HG02610 (cell line): ENCODE measurements at regions not wholly inside any gene's neighbourhood (a gene's known extent, or its start where the extent isn't known, plus 50 kb on each side); places are given as distances from the start of the nearest gene placed in this dataset.

ENCODE experiments used
- ATAC-seq: cut with Tn5 transposase; IDR thresholded peaks from one replicate; pipeline ENCODE4 v1.9.1; 2021; ENCODE audit warnings: mild to moderate bottlenecking, moderate library complexity; ENCODE audit not compliant: unreplicated experiment

DNA sequence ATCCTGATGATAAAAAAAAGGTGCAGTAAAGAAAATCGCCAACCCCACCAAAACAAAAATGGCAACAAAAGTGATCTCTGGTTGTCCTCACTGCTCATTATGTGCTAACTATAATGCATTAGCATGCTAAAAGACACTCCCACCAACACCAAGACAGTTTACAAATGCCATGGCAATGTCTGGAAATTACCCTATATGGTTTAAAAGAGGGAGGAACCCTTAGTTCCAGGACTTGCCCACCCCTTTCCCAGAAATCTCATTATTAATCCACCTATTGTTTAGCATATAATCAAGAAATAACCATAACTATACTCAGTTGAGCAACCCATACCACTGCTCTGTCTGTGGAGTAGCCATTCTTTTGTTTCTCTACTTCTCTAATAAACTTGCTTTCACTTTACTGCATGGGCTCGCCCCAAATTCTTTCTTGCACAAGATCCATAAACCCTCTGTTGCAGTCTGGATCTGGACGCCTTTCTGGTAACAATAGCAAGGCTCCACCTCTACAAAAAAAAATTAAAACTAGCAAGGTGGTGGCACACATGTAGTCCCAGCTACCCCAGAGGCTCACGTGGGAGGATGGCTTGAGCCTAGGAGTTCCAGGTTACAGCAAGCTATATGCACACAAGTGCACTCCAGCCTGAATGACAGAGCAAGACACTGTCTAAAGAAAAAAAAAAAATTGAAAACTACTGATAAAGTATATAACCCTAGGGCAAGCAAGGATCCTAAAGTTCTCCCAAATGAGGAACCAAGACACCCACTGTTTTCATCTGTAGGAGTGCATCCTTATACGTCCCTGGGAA, 278.8 kb upstream of the JARID2 start:
- no peak for ATAC-seq

- ATAC-seq: no peak
These were observed 277.7 kb upstream of the JARID2 start for GRCh38 chr6:14968056-14968637.

GRCh38 chr6:14969126-14969525, 276.7 kb upstream of the JARID2 start:
- no peak for ATAC-seq

DNA sequence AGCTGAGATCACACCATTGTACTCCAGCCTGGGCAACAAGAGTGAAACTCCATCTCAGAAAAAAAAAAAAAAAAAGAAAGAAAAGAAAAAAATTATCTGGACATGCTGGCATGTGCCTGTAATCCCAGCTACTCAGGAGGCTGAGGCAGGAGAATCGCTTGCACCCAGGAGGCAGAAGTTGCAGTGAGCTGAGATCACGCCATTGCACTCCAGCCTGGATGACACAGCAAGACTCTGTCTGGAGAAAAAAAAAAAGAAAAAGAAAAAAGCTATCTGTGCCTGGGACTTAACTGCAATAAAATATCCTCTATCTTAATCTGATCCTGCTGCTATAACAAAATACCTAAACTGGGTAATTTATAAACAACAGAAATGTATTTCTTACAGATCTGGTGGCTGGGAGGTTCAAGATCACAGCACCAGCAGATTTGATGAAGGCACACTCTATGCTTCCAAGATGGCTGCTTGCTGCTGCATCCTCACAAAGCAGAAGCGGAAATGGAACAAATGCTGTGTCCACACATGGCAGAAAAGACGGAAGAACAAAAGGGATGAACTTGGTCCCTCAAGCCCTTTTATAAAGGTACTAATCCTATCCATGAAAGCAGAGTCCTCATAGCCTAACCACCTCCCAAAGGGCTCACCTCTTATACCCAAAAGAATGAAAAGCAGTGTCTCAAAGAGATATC, 273.3 kb upstream of the JARID2 start:
- ATAC-seq: no peak

DNA sequence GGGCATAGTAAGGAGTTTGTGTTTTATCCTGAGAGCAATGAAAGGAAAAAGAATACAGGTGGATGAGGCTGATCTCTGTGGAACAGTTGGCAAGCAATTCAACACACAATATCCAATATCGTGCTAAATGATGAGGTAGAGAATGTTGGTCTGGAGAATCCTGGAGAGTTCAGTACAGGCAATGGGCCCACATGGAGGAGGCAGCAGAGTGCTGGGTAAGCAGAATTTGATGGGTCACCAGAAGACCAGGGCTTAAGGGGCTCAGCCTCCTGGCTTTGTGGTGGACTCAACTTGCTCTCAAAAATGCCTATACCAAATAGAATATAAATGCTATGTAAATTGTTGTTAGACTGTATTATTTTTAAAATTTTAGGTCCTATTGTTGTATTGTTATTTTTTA, 271.5 kb upstream of the JARID2 start:
- no peak for ATAC-seq

DNA sequence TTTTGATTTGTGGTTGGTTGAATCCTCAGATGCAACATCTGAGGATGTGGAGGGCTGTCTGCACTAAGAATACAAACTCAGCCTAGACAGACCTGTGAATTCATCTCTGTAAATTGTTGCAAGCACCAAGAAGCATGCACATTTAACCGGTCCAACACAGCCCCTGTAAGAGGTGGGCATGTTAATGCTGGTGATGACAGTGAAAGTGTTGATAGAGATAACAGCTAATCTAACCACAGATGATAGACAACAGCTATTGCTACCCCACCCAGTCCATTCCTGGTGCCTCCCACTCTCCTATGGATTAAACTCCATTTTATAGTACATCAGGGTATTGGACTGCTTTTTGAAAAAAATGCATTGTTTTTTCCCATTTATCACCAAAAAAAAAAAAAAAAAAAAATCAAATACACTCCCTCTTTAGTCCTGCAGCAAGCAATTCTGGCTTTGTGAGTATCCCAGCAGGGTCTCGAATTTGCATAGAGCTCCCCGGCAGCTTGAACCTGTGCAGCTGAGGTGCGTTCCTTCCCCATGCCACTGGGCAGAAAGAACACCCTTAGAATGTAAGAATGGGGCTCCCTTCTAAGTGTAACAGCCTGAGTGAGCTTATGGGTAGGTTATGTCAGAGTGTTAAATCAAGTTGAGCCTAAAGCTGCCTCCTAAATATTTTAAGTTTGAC, 270.9 kb upstream of the JARID2 start:
- ATAC-seq: no peak

DNA sequence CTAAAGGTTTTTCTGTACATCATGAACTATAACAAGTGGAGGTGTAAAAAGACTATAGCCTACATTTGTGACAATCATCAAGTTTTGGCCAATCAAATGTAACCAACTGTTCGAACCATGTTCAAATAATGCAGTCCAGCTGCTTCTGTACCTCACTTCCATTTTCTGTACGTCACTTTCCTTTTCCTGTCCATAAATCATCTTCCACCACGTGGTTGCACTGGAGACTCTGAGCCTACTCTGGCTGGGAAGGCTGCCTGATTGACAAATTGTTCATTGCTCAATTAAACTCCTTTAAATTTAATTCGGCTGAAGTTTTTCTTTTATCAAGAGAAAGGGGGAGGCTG, 270.4 kb upstream of the JARID2 start:
- no peak for ATAC-seq

- no peak for ATAC-seq
These were observed 268.0 kb upstream of the JARID2 start for GRCh38 chr6:14977747-14978382.

GRCh38 chr6:14981960-14982359, 263.9 kb upstream of the JARID2 start:
- ATAC-seq: no peak

DNA sequence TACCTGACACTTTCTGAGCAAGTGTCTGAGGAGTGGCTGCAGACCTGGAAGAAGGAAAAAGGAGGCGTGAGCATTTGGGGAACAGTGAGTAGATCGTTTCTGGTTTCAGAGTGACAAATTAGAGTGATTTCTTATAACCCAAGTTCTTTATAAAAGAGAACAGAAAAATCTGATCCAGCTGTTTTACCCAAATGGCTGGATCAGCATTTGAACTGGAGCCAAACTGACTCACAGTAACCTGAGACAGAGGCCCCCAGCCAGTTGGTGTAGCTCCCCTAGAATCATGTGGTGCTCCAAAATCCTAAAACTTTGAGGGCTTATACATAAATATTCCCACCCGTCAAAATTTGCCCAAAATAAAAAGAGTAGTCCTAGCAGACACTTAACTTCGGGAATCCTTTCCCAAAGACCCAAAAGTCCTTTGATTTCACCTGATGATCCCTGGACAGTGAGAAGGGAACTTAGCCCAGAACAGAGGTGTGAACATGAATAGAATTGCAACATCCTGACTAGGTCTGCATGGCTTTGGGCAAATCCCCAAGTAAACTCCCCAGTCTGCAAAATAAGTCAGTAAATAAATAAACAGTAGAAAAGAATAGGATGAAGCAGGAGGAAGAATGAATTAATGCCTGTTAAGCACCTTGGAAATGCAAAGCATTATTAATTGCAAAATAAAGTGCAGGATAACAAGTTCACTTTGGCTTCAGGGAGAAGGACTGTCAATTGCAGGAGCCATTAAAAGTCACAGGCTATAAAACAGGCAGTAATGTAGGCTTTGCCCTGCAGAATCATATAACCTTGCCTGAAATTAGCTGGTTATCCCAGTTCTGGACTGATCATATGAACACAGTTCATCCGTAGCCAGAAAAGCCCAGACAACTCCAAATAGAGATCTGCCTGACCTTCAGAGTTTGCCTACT, 262.0 kb upstream of the JARID2 start:
- ATAC-seq: no peak

DNA sequence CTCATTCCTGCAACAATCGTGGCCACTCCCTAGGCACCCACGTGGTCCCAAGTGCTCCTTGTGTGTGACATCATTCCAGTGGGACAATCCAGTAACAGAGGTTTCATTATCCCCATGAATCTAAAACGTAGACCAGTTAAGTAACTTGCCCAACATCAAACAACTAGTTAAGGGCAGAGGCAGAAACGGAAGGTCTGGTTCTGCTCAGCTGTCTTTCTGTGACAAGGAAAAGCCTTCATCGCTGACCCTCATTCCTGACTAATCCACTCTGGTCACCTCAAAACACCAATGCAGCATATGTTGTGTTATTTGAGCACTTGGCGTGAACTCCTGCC, 261.4 kb upstream of the JARID2 start:
- no peak for ATAC-seq

GRCh38 chr6:14985366-14985765, 260.5 kb upstream of the JARID2 start:
- no peak for ATAC-seq

- no peak for ATAC-seq
These were observed 259.5 kb upstream of the JARID2 start for GRCh38 chr6:14986370-14986769.

DNA sequence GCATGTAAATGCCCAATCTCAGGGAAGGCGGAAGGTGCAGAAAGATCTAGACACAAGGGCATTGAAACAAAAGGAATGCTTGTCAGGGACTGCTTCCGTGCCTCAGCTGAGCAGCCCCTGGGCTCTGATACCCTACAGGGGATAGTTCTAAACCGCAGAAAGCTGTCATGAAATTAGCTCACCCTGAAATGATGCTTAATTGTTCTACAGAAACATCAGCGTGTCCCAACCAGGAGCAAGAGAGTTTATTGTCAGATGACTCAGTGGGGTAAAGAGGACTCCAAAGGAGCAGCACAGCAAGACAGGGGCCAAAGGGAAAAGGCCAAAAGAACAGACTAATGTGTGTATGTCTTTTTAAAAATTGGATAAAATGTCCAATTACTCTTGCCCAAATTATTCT, 258.4 kb upstream of the JARID2 start:
- no peak for ATAC-seq

DNA sequence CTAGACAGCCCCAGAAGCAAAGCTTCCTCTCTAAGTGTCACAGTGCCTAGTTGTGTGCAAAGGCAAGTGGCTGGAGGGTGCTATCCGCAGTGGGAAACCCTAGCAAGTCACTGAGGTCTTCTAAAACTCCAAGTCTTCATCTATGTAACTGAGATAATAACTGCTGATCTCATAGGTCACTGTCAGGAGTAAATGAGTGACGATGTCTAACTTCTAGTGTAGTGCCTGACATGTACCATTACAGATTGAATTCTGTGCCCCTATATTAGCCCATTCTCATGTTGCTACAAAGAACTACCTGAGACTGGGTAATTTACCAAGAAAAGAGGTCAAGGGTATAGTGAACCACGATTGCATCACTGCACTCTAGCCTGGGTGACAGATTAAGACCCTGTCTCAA, 253.5 kb upstream of the JARID2 start:
- no peak for ATAC-seq

GRCh38 chr6:14995208-14995607, 250.7 kb upstream of the JARID2 start:
- no peak for ATAC-seq

DNA sequence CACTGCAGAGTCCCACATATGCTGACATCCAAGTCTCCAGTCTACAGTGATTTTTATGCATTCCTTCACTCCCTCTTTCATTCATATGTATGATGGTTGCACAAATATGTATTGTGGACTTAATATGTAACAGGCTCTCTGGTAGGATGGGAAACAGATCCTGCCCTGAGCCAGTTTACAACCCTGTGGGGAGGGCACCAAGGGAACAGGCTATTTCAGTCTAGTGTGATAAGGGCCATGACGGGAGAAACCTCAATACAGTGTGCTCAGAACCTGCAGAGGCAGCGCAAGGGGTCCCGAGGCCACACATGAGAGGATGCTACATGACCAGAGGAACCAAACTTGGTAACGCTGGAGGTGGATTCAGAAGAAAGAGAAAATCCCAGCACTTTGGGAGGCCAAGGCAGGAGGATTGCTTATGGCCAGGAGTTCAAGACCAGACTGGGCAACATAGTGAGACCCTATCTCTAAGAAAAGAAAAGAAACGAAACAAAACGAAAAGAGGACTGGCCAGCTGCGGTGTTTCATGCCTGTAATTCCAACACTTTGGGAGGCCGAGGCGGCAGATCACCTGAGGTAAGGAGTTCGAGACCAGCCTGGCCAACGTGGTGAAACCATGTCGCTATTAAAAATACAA, 249.8 kb upstream of the JARID2 start:
- no peak for ATAC-seq

GRCh38 chr6:14996892-14997291, 249.0 kb upstream of the JARID2 start:
- ATAC-seq: no peak

GRCh38 chr6:14997507-14997906, 248.4 kb upstream of the JARID2 start:
- no peak for ATAC-seq

- ATAC-seq: no peak
These were observed 246.8 kb upstream of the JARID2 start for GRCh38 chr6:14999106-14999505.
